K562 (cell line): ENCODE measurements at regions not wholly inside any gene's neighbourhood (a gene's known extent, or its start where the extent isn't known, plus 50 kb on each side); places are given as distances from the start of the nearest gene placed in this dataset.

Source experiments
- ATAC-seq: fragments of 200-7000 bp; cut with Tn5 transposase; 3 replicates; pipeline ENCODE4 v1.9.1; 2020; ENCODE audit warnings: moderate library complexity
- BruUV-seq: library from RNA; stranded (reverse); fragments of 400-500 nt; replicated peaks from 2 replicates; lab custom pipeline; 2021; lab: Mats Ljungman, UMichigan
- CTCF ChIA-PET: fragments of 300-600 bp; formaldehyde crosslinking; extraction: SDS; loops from one replicate; lab custom pipeline; 2021; ENCODE audit warnings: low intra/inter-chr PET ratio; lab: Yijun Ruan, JAX
- POLR2A ChIA-PET: fragments of 300-600, 350-650 bp; sonication (Branson Sonifier 250); formaldehyde crosslinking; extraction: SDS; loops from one replicate; lab custom pipeline; 2021; ENCODE audit warnings: antibody characterized with exemption, inconsistent platforms; lab: Yijun Ruan, JAX
- DNase-seq, 4 experiments: peaks; one replicate each; pipeline versions ENCODE4 v3.0.0 to v3.0.0-alpha.2; 2011 to 2018; ENCODE audit warnings: low spot score in 3 of 4, mixed read lengths in 3 of 4; ENCODE audit errors: extremely low read depth in 1 of 4
- FAIRE-seq: peaks from 2 replicates; lab custom pipeline; 2011; peaks lifted over from hg19 to GRCh38; lab: Jason Lieb, UNC
- H2AFZ ChIP-seq: 2 replicates; pipeline ENCODE4 v1.6.0; 2011; ENCODE audit warnings: low read depth, low read length, control low read depth, inconsistent platforms
- H3K27ac ChIP-seq: fragments of 200-600 bp; 3 replicates; pipeline ENCODE4 v1.8.0; 2011; ENCODE audit warnings: low read depth, mild to moderate bottlenecking, control low read depth, inconsistent platforms, low read length, moderate library complexity, mixed read lengths; ENCODE audit errors: extremely low read depth
- H3K27me3 ChIP-seq, 2 experiments: fragments of 300-600 bp in 1 of 2; 2 replicates in 1 of 2; 3 replicates in 1 of 2; pipeline versions ENCODE4 v1.6.0 to v1.8.0; 2011; ENCODE audit warnings: inconsistent platforms in 2 of 2, low read length in 2 of 2, mild to moderate bottlenecking in 1 of 2, mixed read lengths in 1 of 2, moderate library complexity in 1 of 2; ENCODE audit not compliant: control insufficient read depth in 2 of 2, insufficient read depth in 2 of 2
- H3K36me3 ChIP-seq: fragments of 300-600 bp; 3 replicates; pipeline ENCODE4 v1.8.0; 2011; ENCODE audit warnings: mild to moderate bottlenecking, low read length, inconsistent platforms; ENCODE audit not compliant: control insufficient read depth, insufficient read depth
- H3K4me1 ChIP-seq, 2 experiments: fragments of 200-600 bp in 1 of 2; replicated peaks in 1 of 2; 2 replicates in 1 of 2; 3 replicates in 1 of 2; pipeline versions ENCODE4 v1.5.1 to v1.8.0; 2011; ENCODE audit warnings: inconsistent platforms in 2 of 2, low read length in 2 of 2, mild to moderate bottlenecking in 1 of 2, mixed read lengths in 1 of 2, moderate library complexity in 1 of 2; ENCODE audit not compliant: control insufficient read depth in 2 of 2, insufficient read depth in 2 of 2
- H3K4me2 ChIP-seq: 2 replicates; pipeline ENCODE4 v1.6.1; 2011; ENCODE audit warnings: low read length, control low read depth, inconsistent platforms, mixed read lengths; ENCODE audit not compliant: insufficient read depth
- H3K4me3 ChIP-seq: fragments of 200-600 bp; sonication (generic), shearing (Covaris generic); 2 replicates; pipeline ENCODE4 v1.5.1; 2016; ENCODE audit warnings: control low read depth, inconsistent platforms
- H3K79me2 ChIP-seq: fragments of 200-600 bp; 3 replicates; pipeline ENCODE4 v1.8.0; 2011; ENCODE audit warnings: low read length, inconsistent platforms; ENCODE audit not compliant: control insufficient read depth, insufficient read depth
- H3K9ac ChIP-seq, 2 experiments: 2 replicates each; pipeline versions ENCODE4 v1.6.0 to v1.6.1; 2011; ENCODE audit warnings: low read depth in 2 of 2, low read length in 2 of 2, control low read depth in 1 of 2, inconsistent platforms in 1 of 2, mild to moderate bottlenecking in 1 of 2, mixed read lengths in 1 of 2; ENCODE audit not compliant: insufficient read depth in 1 of 2
- H3K9me1 ChIP-seq: one replicate; pipeline ENCODE4 v1.6.0; 2011; ENCODE audit warnings: inconsistent platforms, mild to moderate bottlenecking, low read length, moderate library complexity; ENCODE audit not compliant: control insufficient read depth, insufficient read depth
- H3K9me3 ChIP-seq: replicated peaks from 2 replicates; pipeline ENCODE4 v1.5.1; 2011; ENCODE audit warnings: low read depth, low read length, inconsistent platforms; ENCODE audit not compliant: control insufficient read depth, insufficient read depth
- H4K20me1 ChIP-seq: replicated peaks from 2 replicates; pipeline ENCODE4 v1.6.1; 2011; ENCODE audit warnings: low read length, inconsistent platforms, mixed read lengths; ENCODE audit not compliant: control insufficient read depth, insufficient read depth
- HINFP ChIP-seq: fragments of 450-650 bp; conservative IDR thresholded peaks from 2 replicates; pipeline ENCODE4 v1.6.1; 2016; ENCODE audit warnings: missing genetic modification characterization, low read depth, mild to moderate bottlenecking, control low read depth, missing compliant biosample characterization
- SAP30 ChIP-seq: fragments of 200-600 bp; sonication (generic); IDR thresholded peaks from 2 replicates; pipeline ENCODE4 v1.6.1; 2012; ENCODE audit warnings: borderline replicate concordance, low read depth, mild to moderate bottlenecking, moderate library complexity, low read length, control low read depth, inconsistent platforms; ENCODE audit not compliant: insufficient read depth, poor library complexity, severe bottlenecking
- SRSF7 ChIP-seq: fragments of 200-400 bp; formaldehyde crosslinking; optimal IDR thresholded peaks from 2 replicates; pipeline ENCODE3; 2017; ENCODE audit warnings: mild to moderate bottlenecking, low read depth, low read length
- ZNF217 ChIP-seq: sonication (generic); formaldehyde crosslinking; IDR thresholded peaks from 2 replicates; pipeline ENCODE4 v1.8.0; 2022; ENCODE audit warnings: mild to moderate bottlenecking, missing genetic modification reagents
- ZNF76 ChIP-seq: fragments of 250-450 bp; sonication (Bioruptor Pico); IDR thresholded peaks from 2 replicates; pipeline ENCODE4 v1.4.0; 2020; ENCODE audit warnings: mild to moderate bottlenecking, moderate library complexity, borderline replicate concordance
- WGBS: fragments of 100-300 bp; shearing (Covaris generic); methylation state at CpG from one replicate; pipeline ENCODE4 v1.1.6; 2016; ENCODE audit warnings: low coverage, mixed read lengths; ENCODE audit not compliant: insufficient coverage; ENCODE audit errors: missing lambda C conversion rate; 5-methylcytosine and 5-hydroxymethylcytosine counted together
- in situ Hi-C: fragments of 300-500 bp; cut with MboI; formaldehyde crosslinking; loops from 4 replicates; pipeline ENCODE4 v1.15.0; 2018; ENCODE audit warnings: inconsistent platforms, mixed read lengths
- intact Hi-C: fragments of 100-400 bp; cut with micrococcal nuclease; formaldehyde crosslinking; loops from 2 replicates; pipeline ENCODE4 v1.14.2; 2022

GRCh38 chr9:11163843-11164242, 551.0 kb upstream of the PTPRD start (continued):
- TF ChIP-seq SRSF7 (no peak), HINFP (no peak), SAP30 (no peak), ZNF217 (CRISPR knock-in tag) (no peak)

- intact Hi-C loops (no loop called here), in situ Hi-C loops (no loop called here)
- ATAC-seq (no peak), DNase-seq (no peak), FAIRE-seq (no peak)
- POLR2A ChIA-PET, result no interaction called here
- Histone ChIP-seq H3K27ac (no peak overlapping the region), H3K27me3 (no peaks in the 10 kb centered on the region), H3K9ac (no peak overlapping the region), H3K79me2 (no peaks in the 10 kb centered on the region), H3K9me3 (no peaks in the 10 kb centered on the region), H3K4me2 (no peak overlapping the region), H4K20me1 (no peaks in the 10 kb centered on the region), H3K4me3 (no peak overlapping the region), H3K4me1 (no peaks in the 10 kb centered on the region), H2AFZ (no peak overlapping the region), H3K9me1 (no peaks in the 10 kb centered on the region), H3K36me3 (no peaks in the 10 kb centered on the region)
- no TSS peak for BruUV-seq
- CTCF ChIA-PET, result no interaction called here
- WGBS, result 0% methylated on average over 2 of the region's 2 CpGs
- TF ChIP-seq ZNF76 (CRISPR knock-in tag), result no peak
Measured at GRCh38 chr9:11182001-11182400, 569.2 kb upstream of the PTPRD start.
